GM12878 (cell line): ENCODE measurements at regions not wholly inside any gene's neighbourhood (a gene's known extent, or its start where the extent isn't known, plus 50 kb on each side); places are given as distances from the start of the nearest gene placed in this dataset.

Experiments used
- ATAC-seq: fragments of 200-7000 bp; cut with Tn5 transposase; 3 replicates; pipeline ENCODE4 v1.9.1; 2020; ENCODE audit warnings: mild to moderate bottlenecking, moderate library complexity
- BruUV-seq: library from RNA; stranded (reverse); fragments of 400-500 nt; replicated peaks from 2 replicates; lab custom pipeline; 2021; lab: Mats Ljungman, UMichigan
- CTCF ChIA-PET: fragments of 300-600 bp; sonication (Branson Sonifier 250); formaldehyde crosslinking; extraction: SDS; loops from one replicate; lab custom pipeline; 2021; ENCODE audit warnings: inconsistent platforms; lab: Yijun Ruan, JAX
- POLR2A ChIA-PET: fragments of 350-600 bp; formaldehyde crosslinking; extraction: SDS; loops from one replicate; lab custom pipeline; 2021; ENCODE audit warnings: inconsistent platforms; lab: Charles Lee
- RAD21 ChIA-PET: fragments of 300-600 bp; sonication (Branson Sonifier 250); formaldehyde crosslinking; loops from one replicate; lab custom pipeline; 2023; ENCODE audit warnings: antibody characterized with exemption; ENCODE audit not compliant: unreplicated experiment; lab: Charles Lee
- SMC1A ChIA-PET: fragments of 300-600 bp; sonication (Branson Sonifier 250); formaldehyde crosslinking; loops from one replicate; lab custom pipeline; 2023; ENCODE audit not compliant: unreplicated experiment, uncharacterized antibody; lab: Charles Lee
- DNase-seq: peaks from one replicate; pipeline ENCODE4 v3.0.0-alpha.2; 2011; ENCODE audit warnings: low read depth, low spot score
- FAIRE-seq: peaks from 3 replicates; lab custom pipeline; 2011; peaks lifted over from hg19 to GRCh38; lab: Jason Lieb, UNC
- H2AFZ ChIP-seq: 2 replicates; pipeline ENCODE4 v1.6.0; 2011; ENCODE audit warnings: low read depth, low read length, control low read depth; ENCODE audit not compliant: control insufficient read depth
- H3K27ac ChIP-seq: 2 replicates; pipeline ENCODE4 v1.5.1; 2011; ENCODE audit warnings: control low read depth; ENCODE audit not compliant: control insufficient read depth, insufficient read depth
- H3K27me3 ChIP-seq, 2 experiments: replicated peaks in 1 of 2; 2 replicates each; pipeline versions ENCODE4 v1.6.0 to v1.6.1; 2011; ENCODE audit warnings: low read length in 1 of 2; ENCODE audit not compliant: control insufficient read depth in 2 of 2, insufficient read depth in 2 of 2
- H3K36me3 ChIP-seq, 2 experiments: 2 replicates each; pipeline ENCODE4 v1.5.1; 2011; ENCODE audit warnings: low read length in 1 of 2; ENCODE audit not compliant: control insufficient read depth in 2 of 2, insufficient read depth in 2 of 2
- H3K4me1 ChIP-seq: 2 replicates; pipeline ENCODE4 v1.6.1; 2011; ENCODE audit warnings: mild to moderate bottlenecking, low read length, moderate library complexity, mixed read lengths; ENCODE audit not compliant: control insufficient read depth, insufficient read depth
- H3K4me2 ChIP-seq: 2 replicates; pipeline ENCODE4 v1.6.0; 2011; ENCODE audit warnings: control low read depth; ENCODE audit not compliant: control insufficient read depth, insufficient read depth
- H3K4me3 ChIP-seq: fragments of 200-600 bp; sonication (generic); 2 replicates; pipeline ENCODE4 v1.5.1; 2016
- H3K79me2 ChIP-seq: 2 replicates; pipeline ENCODE4 v1.6.0; 2011; ENCODE audit warnings: low read length; ENCODE audit not compliant: control insufficient read depth, insufficient read depth
- H3K9ac ChIP-seq: 2 replicates; pipeline ENCODE4 v1.8.0; 2011; ENCODE audit warnings: low read length, control low read depth, mixed read lengths; ENCODE audit not compliant: control insufficient read depth, insufficient read depth
- H3K9me3 ChIP-seq: replicated peaks from 3 replicates; pipeline ENCODE4 v1.5.1; 2011; ENCODE audit warnings: mild to moderate bottlenecking, low read length; ENCODE audit not compliant: control insufficient read depth, insufficient read depth
- H4K20me1 ChIP-seq: 2 replicates; pipeline ENCODE4 v1.6.0; 2011; ENCODE audit not compliant: control insufficient read depth, insufficient read depth
- CHD4 ChIP-seq: fragments of 200-600 bp; sonication (generic); IDR thresholded peaks from 2 replicates; pipeline ENCODE4 v1.6.1; 2016; ENCODE audit warnings: mild to moderate bottlenecking
- KAT2A ChIP-seq: conservative IDR thresholded peaks from 2 replicates; pipeline ENCODE4 v1.6.1; 2011; ENCODE audit warnings: low read depth, low read length; ENCODE audit not compliant: control insufficient read depth
- MEF2A ChIP-seq: IDR thresholded peaks from 2 replicates; pipeline ENCODE4 v1.6.1; 2011; ENCODE audit warnings: low read depth, mild to moderate bottlenecking, low read length, moderate library complexity; ENCODE audit not compliant: insufficient read depth
- POLR2A ChIP-seq: IDR thresholded peaks from 2 replicates; pipeline ENCODE4 v1.6.1; 2011; ENCODE audit warnings: low read depth, mild to moderate bottlenecking, low read length
- RUNX3 ChIP-seq: IDR thresholded peaks from 2 replicates; pipeline ENCODE4 v1.6.1; 2012; ENCODE audit warnings: low read length, inconsistent platforms
- SIN3A ChIP-seq: IDR thresholded peaks from 2 replicates; pipeline ENCODE4 v1.6.1; 2012; ENCODE audit warnings: low read depth, low read length, improper control_type of control experiment
- SMAD5 ChIP-seq: IDR thresholded peaks from 2 replicates; pipeline ENCODE4 v1.6.1; 2016; ENCODE audit warnings: antibody characterized with exemption, low read depth
- SP1 ChIP-seq: IDR thresholded peaks from one replicate; pipeline ENCODE4 v1.6.1; 2011; ENCODE audit warnings: low read depth, low read length
- SUPT20H ChIP-seq: IDR thresholded peaks from 2 replicates; pipeline ENCODE4 v1.6.1; 2011; ENCODE audit warnings: low read depth, mild to moderate bottlenecking, low read length, moderate library complexity, borderline replicate concordance; ENCODE audit not compliant: control insufficient read depth
- ZBED1 ChIP-seq: IDR thresholded peaks from 2 replicates; pipeline ENCODE4 v1.6.1; 2016; ENCODE audit warnings: borderline replicate concordance
- WGBS: methylation state at CpG from one replicate; pipeline ENCODE4 v1.1.6; 2016; ENCODE audit warnings: low lambda C conversion rate; ENCODE audit not compliant: insufficient replicate concordance, insufficient coverage; ENCODE audit errors: missing lambda C conversion rate; 5-methylcytosine and 5-hydroxymethylcytosine counted together
- in situ Hi-C: fragments of 300-500 bp; cut with MboI; formaldehyde crosslinking; loops from 9 replicates; pipeline ENCODE4 v1.14.3; 2018; ENCODE audit warnings: mixed read lengths
- intact Hi-C: fragments of 100-400 bp; cut with micrococcal nuclease; formaldehyde crosslinking; loops from one replicate; pipeline ENCODE4 v1.14.2; 2022; ENCODE audit not compliant: unreplicated experiment
- TF ChIP-seq, protein P1 (sequence below): fragments of 150-350 bp; IDR thresholded peaks from 2 replicates; pipeline ENCODE4 v1.6.1; 2016; ENCODE audit warnings: low read depth, low read length
- TF ChIP-seq, protein P2 (sequence below): IDR thresholded peaks from 2 replicates; pipeline ENCODE4 v1.6.1; 2011; ENCODE audit warnings: mild to moderate bottlenecking, low read depth, low read length, moderate library complexity; ENCODE audit not compliant: insufficient replicate concordance
- TF ChIP-seq, protein P3 (sequence below): fragments of 450-650 bp; formaldehyde crosslinking; IDR thresholded peaks from 2 replicates; pipeline ENCODE4 v1.4.0; 2020; ENCODE audit warnings: mild to moderate bottlenecking, moderate library complexity

DNA sequence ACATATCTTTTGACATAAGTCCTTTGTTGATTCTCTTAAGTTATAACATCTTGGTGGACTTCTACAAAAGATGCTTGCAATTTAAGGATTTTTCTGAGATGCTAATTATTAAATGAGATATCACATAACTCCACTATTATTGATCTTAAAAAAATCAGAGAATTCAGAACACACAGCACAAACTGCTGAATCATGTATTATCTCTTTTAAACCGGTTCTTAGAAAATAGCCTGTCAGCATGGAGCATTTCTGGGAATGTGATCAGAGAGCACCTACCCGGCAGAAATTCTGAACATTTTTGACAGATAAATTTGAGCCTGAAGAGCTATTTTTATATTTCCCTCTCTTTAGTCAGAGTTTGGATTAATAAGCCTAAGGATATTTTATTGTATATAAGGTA, 50.2 kb upstream of the PCLO start:
- H4K20me1 ChIP-seq: no peaks in the 10 kb centered on the region
- intact Hi-C loops: no loop called here
- H3K9ac ChIP-seq: no peak overlapping the region
- H3K27me3 ChIP-seq: no peaks in the 10 kb centered on the region
- no peak for FAIRE-seq
- 70% methylated on average over 2 of the region's 2 CpGs for WGBS
- ChIA-PET SMC1A (no interaction called here), POLR2A (no interaction called here), RAD21 (no interaction called here), CTCF (no interaction called here)
- H3K4me1 ChIP-seq: no peaks in the 10 kb centered on the region
- DNase-seq: no peak
- ATAC-seq: no peak
- in situ Hi-C loops: no loop called here
- no peak overlapping the region for H2AFZ ChIP-seq
- H3K4me2 ChIP-seq: no peak overlapping the region
- no peak overlapping the region for H3K4me3 ChIP-seq
- H3K9me3 ChIP-seq: no peaks in the 10 kb centered on the region
- no peak overlapping the region for H3K27ac ChIP-seq
- no peaks in the 10 kb centered on the region for H3K79me2 ChIP-seq
- no peak for TF ChIP-seq ZBED1
- TF ChIP-seq, protein P1, sequence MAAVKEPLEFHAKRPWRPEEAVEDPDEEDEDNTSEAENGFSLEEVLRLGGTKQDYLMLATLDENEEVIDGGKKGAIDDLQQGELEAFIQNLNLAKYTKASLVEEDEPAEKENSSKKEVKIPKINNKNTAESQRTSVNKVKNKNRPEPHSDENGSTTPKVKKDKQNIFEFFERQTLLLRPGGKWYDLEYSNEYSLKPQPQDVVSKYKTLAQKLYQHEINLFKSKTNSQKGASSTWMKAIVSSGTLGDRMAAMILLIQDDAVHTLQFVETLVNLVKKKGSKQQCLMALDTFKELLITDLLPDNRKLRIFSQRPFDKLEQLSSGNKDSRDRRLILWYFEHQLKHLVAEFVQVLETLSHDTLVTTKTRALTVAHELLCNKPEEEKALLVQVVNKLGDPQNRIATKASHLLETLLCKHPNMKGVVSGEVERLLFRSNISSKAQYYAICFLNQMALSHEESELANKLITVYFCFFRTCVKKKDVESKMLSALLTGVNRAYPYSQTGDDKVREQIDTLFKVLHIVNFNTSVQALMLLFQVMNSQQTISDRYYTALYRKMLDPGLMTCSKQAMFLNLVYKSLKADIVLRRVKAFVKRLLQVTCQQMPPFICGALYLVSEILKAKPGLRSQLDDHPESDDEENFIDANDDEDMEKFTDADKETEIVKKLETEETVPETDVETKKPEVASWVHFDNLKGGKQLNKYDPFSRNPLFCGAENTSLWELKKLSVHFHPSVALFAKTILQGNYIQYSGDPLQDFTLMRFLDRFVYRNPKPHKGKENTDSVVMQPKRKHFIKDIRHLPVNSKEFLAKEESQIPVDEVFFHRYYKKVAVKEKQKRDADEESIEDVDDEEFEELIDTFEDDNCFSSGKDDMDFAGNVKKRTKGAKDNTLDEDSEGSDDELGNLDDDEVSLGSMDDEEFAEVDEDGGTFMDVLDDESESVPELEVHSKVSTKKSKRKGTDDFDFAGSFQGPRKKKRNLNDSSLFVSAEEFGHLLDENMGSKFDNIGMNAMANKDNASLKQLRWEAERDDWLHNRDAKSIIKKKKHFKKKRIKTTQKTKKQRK: no peak
- TF ChIP-seq, protein P2, sequence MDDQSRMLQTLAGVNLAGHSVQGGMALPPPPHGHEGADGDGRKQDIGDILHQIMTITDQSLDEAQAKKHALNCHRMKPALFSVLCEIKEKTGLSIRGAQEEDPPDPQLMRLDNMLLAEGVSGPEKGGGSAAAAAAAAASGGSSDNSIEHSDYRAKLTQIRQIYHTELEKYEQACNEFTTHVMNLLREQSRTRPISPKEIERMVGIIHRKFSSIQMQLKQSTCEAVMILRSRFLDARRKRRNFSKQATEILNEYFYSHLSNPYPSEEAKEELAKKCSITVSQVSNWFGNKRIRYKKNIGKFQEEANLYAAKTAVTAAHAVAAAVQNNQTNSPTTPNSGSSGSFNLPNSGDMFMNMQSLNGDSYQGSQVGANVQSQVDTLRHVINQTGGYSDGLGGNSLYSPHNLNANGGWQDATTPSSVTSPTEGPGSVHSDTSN: no peak
- TF ChIP-seq, protein P3, sequence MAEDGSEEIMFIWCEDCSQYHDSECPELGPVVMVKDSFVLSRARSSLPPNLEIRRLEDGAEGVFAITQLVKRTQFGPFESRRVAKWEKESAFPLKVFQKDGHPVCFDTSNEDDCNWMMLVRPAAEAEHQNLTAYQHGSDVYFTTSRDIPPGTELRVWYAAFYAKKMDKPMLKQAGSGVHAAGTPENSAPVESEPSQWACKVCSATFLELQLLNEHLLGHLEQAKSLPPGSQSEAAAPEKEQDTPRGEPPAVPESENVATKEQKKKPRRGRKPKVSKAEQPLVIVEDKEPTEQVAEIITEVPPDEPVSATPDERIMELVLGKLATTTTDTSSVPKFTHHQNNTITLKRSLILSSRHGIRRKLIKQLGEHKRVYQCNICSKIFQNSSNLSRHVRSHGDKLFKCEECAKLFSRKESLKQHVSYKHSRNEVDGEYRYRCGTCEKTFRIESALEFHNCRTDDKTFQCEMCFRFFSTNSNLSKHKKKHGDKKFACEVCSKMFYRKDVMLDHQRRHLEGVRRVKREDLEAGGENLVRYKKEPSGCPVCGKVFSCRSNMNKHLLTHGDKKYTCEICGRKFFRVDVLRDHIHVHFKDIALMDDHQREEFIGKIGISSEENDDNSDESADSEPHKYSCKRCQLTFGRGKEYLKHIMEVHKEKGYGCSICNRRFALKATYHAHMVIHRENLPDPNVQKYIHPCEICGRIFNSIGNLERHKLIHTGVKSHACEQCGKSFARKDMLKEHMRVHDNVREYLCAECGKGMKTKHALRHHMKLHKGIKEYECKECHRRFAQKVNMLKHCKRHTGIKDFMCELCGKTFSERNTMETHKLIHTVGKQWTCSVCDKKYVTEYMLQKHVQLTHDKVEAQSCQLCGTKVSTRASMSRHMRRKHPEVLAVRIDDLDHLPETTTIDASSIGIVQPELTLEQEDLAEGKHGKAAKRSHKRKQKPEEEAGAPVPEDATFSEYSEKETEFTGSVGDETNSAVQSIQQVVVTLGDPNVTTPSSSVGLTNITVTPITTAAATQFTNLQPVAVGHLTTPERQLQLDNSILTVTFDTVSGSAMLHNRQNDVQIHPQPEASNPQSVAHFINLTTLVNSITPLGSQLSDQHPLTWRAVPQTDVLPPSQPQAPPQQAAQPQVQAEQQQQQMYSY (CRISPR knock-in tag): no peak
- no peak for TF ChIP-seq SIN3A
- no peak for TF ChIP-seq SP1
- no peak for TF ChIP-seq MEF2A
- no peak for TF ChIP-seq CHD4
- TF ChIP-seq KAT2A: no peak
- TF ChIP-seq RUNX3: no peak
- TF ChIP-seq SMAD5: no peak
- no peak for TF ChIP-seq POLR2A
- TF ChIP-seq SUPT20H: no peak
- no peaks in the 10 kb centered on the region for H3K36me3 ChIP-seq
- BruUV-seq: no TSS peak
